ENCODE measurements at regions not wholly inside any gene's neighbourhood (a gene's known extent, or its start where the extent isn't known, plus 50 kb on each side); places are given as distances from the start of the nearest gene placed in this dataset.

GRCh38 chr2:128565441-128565840 lies 246.8 kb upstream of the HS6ST1 start:
- Histone ChIP-seq H3K27ac (ENCODE audit: low read depth in 2 of 2, low read length in 1 of 2) (no peak overlapping the region), H3K4me1 (ENCODE audit: control insufficient read depth in 2 of 2, insufficient read depth in 2 of 2, low read length in 1 of 2) (peaks cover 3 to 8% of the 10 kb centered on the region in 2 donors), H3K4me3 (ENCODE audit: low read depth in 1 of 2, low read length in 2 of 2) (no peak overlapping the region), H3K27me3 (ENCODE audit: control insufficient read depth in 1 of 2, insufficient read depth in 2 of 2, low read length in 2 of 2) (no peaks in the 10 kb centered on the region), H3K9me3 (ENCODE audit: control insufficient read depth in 2 of 2, insufficient read depth in 1 of 2, low read depth in 1 of 2, low read length in 1 of 2) (no peaks in the 10 kb centered on the region), H3K36me3 (ENCODE audit: control insufficient read depth in 2 of 2, insufficient read depth in 2 of 2, low read length in 1 of 2) (no peaks in the 10 kb centered on the region)
- 84 to 91% methylated on average over 4 of the region's 4 CpGs for whole genome bisulfite sequencing, 2 donors

DNA sequence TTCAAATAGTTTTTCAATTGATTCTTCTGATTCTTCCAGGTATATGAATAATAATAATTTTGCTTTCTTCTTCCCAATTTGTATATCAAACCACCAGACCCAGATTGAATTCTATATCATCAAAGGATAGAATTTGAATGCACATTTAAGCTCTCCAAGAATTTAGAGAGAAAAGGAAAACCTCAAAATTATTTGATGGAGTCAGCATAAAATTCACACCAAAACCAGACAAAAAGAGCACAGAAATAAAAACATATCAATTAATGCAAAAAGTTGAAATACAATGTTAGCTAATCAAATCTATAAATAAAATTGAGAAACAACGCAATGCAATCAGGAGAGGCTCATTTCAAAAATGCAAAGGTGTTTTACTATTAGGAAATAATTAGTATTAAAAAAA lies 248.0 kb upstream of the HS6ST1 start:
- WGBS, 2 donors = 93 to 94% methylated on average over 1 of the region's 1 CpG
- H3K36me3 ChIP-seq (ENCODE audit: control insufficient read depth in 2 of 2, insufficient read depth in 2 of 2, low read length in 1 of 2) = no peaks in the 10 kb centered on the region
- H3K4me1 ChIP-seq (ENCODE audit: control insufficient read depth in 2 of 2, insufficient read depth in 2 of 2, low read length in 1 of 2) = peaks cover 3 to 8% of the 10 kb centered on the region in 2 donors
- no peak overlapping the region for H3K4me3 ChIP-seq (ENCODE audit: low read depth in 1 of 2, low read length in 2 of 2)
- no peaks in the 10 kb centered on the region for H3K9me3 ChIP-seq (ENCODE audit: control insufficient read depth in 2 of 2, insufficient read depth in 1 of 2, low read depth in 1 of 2, low read length in 1 of 2)
- H3K27ac ChIP-seq (ENCODE audit: low read depth in 2 of 2, low read length in 1 of 2) = no peak overlapping the region
- no peaks in the 10 kb centered on the region for H3K27me3 ChIP-seq (ENCODE audit: control insufficient read depth in 1 of 2, insufficient read depth in 2 of 2, low read length in 2 of 2)

GRCh38 chr2:128568106-128568505 lies 249.4 kb upstream of the HS6ST1 start:
- Histone ChIP-seq H3K27ac (ENCODE audit: low read depth in 2 of 2, low read length in 1 of 2) (no peak overlapping the region), H3K36me3 (ENCODE audit: control insufficient read depth in 2 of 2, insufficient read depth in 2 of 2, low read length in 1 of 2) (no peaks in the 10 kb centered on the region), H3K27me3 (ENCODE audit: control insufficient read depth in 1 of 2, insufficient read depth in 2 of 2, low read length in 2 of 2) (no peaks in the 10 kb centered on the region), H3K4me1 (ENCODE audit: control insufficient read depth in 2 of 2, insufficient read depth in 2 of 2, low read length in 1 of 2) (peaks cover under 1 to 4% of the 10 kb centered on the region in 2 donors), H3K9me3 (ENCODE audit: control insufficient read depth in 2 of 2, insufficient read depth in 1 of 2, low read depth in 1 of 2, low read length in 1 of 2) (no peaks in the 10 kb centered on the region), H3K4me3 (ENCODE audit: low read depth in 1 of 2, low read length in 2 of 2) (no peak overlapping the region)
- 73 to 75% methylated on average over 5 of the region's 5 CpGs for WGBS, 2 donors

- 87 to 88% methylated on average over 7 of the region's 7 CpGs for WGBS, 2 donors
- H3K9me3 ChIP-seq (ENCODE audit: control insufficient read depth in 2 of 2, insufficient read depth in 1 of 2, low read depth in 1 of 2, low read length in 1 of 2) = no peaks in the 10 kb centered on the region
- H3K27me3 ChIP-seq (ENCODE audit: control insufficient read depth in 1 of 2, insufficient read depth in 2 of 2, low read length in 2 of 2) = no peaks in the 10 kb centered on the region
- no peak overlapping the region for H3K4me3 ChIP-seq (ENCODE audit: low read depth in 1 of 2, low read length in 2 of 2)
- no peak overlapping the region for H3K27ac ChIP-seq (ENCODE audit: low read depth in 2 of 2, low read length in 1 of 2)
- H3K36me3 ChIP-seq (ENCODE audit: control insufficient read depth in 2 of 2, insufficient read depth in 2 of 2, low read length in 1 of 2) = no peaks in the 10 kb centered on the region
- no peaks in the 10 kb centered on the region for H3K4me1 ChIP-seq (ENCODE audit: control insufficient read depth in 2 of 2, insufficient read depth in 2 of 2, low read length in 1 of 2)
These were observed 254.4 kb upstream of the HS6ST1 start for GRCh38 chr2:128573116-128573515.

GRCh38 chr2:128573531-128573930 lies 254.9 kb upstream of the HS6ST1 start:
- no peaks in the 10 kb centered on the region for H3K36me3 ChIP-seq (ENCODE audit: control insufficient read depth in 2 of 2, insufficient read depth in 2 of 2, low read length in 1 of 2)
- no peak overlapping the region for H3K4me3 ChIP-seq (ENCODE audit: low read depth in 1 of 2, low read length in 2 of 2)
- H3K9me3 ChIP-seq (ENCODE audit: control insufficient read depth in 2 of 2, insufficient read depth in 1 of 2, low read depth in 1 of 2, low read length in 1 of 2) = no peaks in the 10 kb centered on the region
- no peaks in the 10 kb centered on the region for H3K4me1 ChIP-seq (ENCODE audit: control insufficient read depth in 2 of 2, insufficient read depth in 2 of 2, low read length in 1 of 2)
- no peaks in the 10 kb centered on the region for H3K27me3 ChIP-seq (ENCODE audit: control insufficient read depth in 1 of 2, insufficient read depth in 2 of 2, low read length in 2 of 2)
- 88 to 89% methylated on average over 4 of the region's 4 CpGs for WGBS, 2 donors
- no peak overlapping the region for H3K27ac ChIP-seq (ENCODE audit: low read depth in 2 of 2, low read length in 1 of 2)

- 90 to 91% methylated on average over 7 of the region's 7 CpGs for WGBS, 2 donors
- no peaks in the 10 kb centered on the region for H3K9me3 ChIP-seq (ENCODE audit: control insufficient read depth in 2 of 2, insufficient read depth in 1 of 2, low read depth in 1 of 2, low read length in 1 of 2)
- H3K4me1 ChIP-seq (ENCODE audit: control insufficient read depth in 2 of 2, insufficient read depth in 2 of 2, low read length in 1 of 2) = no peaks in the 10 kb centered on the region
- H3K27ac ChIP-seq (ENCODE audit: low read depth in 2 of 2, low read length in 1 of 2) = no peak overlapping the region
- H3K36me3 ChIP-seq (ENCODE audit: control insufficient read depth in 2 of 2, insufficient read depth in 2 of 2, low read length in 1 of 2) = no peaks in the 10 kb centered on the region
- H3K4me3 ChIP-seq (ENCODE audit: low read depth in 1 of 2, low read length in 2 of 2) = no peak overlapping the region
- H3K27me3 ChIP-seq (ENCODE audit: control insufficient read depth in 1 of 2, insufficient read depth in 2 of 2, low read length in 2 of 2) = no peaks in the 10 kb centered on the region
These were observed 258.7 kb upstream of the HS6ST1 start for GRCh38 chr2:128577141-128577930.

GRCh38 chr2:128578406-128579390 lies 260.0 kb upstream of the HS6ST1 start:
- Histone ChIP-seq H3K4me3 (ENCODE audit: low read depth in 1 of 2, low read length in 2 of 2) (no peak overlapping the region), H3K27me3 (ENCODE audit: control insufficient read depth in 1 of 2, insufficient read depth in 2 of 2, low read length in 2 of 2) (no peaks in the 10 kb centered on the region), H3K4me1 (ENCODE audit: control insufficient read depth in 2 of 2, insufficient read depth in 2 of 2, low read length in 1 of 2) (no peaks in the 10 kb centered on the region), H3K27ac (ENCODE audit: low read depth in 2 of 2, low read length in 1 of 2) (no peak overlapping the region), H3K9me3 (ENCODE audit: control insufficient read depth in 2 of 2, insufficient read depth in 1 of 2, low read depth in 1 of 2, low read length in 1 of 2) (no peaks in the 10 kb centered on the region), H3K36me3 (ENCODE audit: control insufficient read depth in 2 of 2, insufficient read depth in 2 of 2, low read length in 1 of 2) (no peaks in the 10 kb centered on the region)
- WGBS, 2 donors = 72 to 73% methylated on average over 10 of the region's 10 CpGs

GRCh38 chr2:128579825-128580224 lies 261.2 kb upstream of the HS6ST1 start:
- H3K36me3 ChIP-seq (ENCODE audit: control insufficient read depth in 2 of 2, insufficient read depth in 2 of 2, low read length in 1 of 2) = no peaks in the 10 kb centered on the region
- no peak overlapping the region for H3K4me3 ChIP-seq (ENCODE audit: low read depth in 1 of 2, low read length in 2 of 2)
- H3K9me3 ChIP-seq (ENCODE audit: control insufficient read depth in 2 of 2, insufficient read depth in 1 of 2, low read depth in 1 of 2, low read length in 1 of 2) = no peaks in the 10 kb centered on the region
- 81 to 83% methylated on average over 5 of the region's 5 CpGs for WGBS, 2 donors
- no peaks in the 10 kb centered on the region for H3K4me1 ChIP-seq (ENCODE audit: control insufficient read depth in 2 of 2, insufficient read depth in 2 of 2, low read length in 1 of 2)
- H3K27ac ChIP-seq (ENCODE audit: low read depth in 2 of 2, low read length in 1 of 2) = no peak overlapping the region
- H3K27me3 ChIP-seq (ENCODE audit: control insufficient read depth in 1 of 2, insufficient read depth in 2 of 2, low read length in 2 of 2) = no peaks in the 10 kb centered on the region

DNA sequence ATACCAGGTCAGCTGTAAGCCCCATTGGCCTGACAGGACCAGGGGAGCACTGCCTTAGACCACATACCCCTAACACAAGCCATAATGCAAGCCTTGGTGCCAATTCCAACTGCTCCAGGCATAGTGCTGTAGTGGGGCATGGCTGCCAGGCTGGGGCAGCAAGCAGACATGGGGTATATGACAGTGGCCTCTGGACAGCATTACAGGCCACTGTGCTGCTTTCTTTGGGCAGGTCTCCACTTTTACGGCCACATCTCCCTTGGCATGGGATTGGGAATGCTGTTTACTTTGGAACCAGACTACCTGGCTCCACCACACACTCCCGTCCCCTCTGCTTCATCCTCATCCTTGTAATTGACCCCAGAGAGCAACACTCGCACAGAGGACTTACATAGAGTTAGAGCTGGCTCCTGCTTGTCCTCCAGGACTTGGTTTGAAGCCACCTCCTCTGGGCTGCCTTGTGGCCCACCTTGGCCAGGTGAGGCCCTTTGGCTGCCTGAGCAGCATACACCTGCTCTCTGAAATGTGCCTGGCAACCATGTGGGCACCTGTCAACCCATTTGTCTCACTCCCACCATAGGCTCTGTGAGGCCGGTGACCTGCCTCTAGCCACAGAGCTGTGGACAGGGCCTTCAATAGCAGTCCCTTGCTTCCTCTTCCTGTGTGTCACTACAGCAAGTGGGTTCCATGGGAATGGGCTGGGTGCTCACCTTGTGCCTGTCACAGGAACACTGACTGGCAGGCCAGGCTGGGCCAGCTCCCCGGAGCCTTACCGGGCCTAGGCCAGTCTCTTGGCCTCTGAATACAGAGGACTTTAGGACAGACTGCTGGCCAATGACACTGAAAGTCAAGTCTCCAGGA lies 262.6 kb upstream of the HS6ST1 start:
- Histone ChIP-seq H3K36me3 (ENCODE audit: control insufficient read depth in 2 of 2, insufficient read depth in 2 of 2, low read length in 1 of 2) (no peaks in the 10 kb centered on the region), H3K9me3 (ENCODE audit: control insufficient read depth in 2 of 2, insufficient read depth in 1 of 2, low read depth in 1 of 2, low read length in 1 of 2) (no peaks in the 10 kb centered on the region), H3K27ac (ENCODE audit: low read depth in 2 of 2, low read length in 1 of 2) (no peak overlapping the region), H3K4me3 (ENCODE audit: low read depth in 1 of 2, low read length in 2 of 2) (no peak overlapping the region), H3K4me1 (ENCODE audit: control insufficient read depth in 2 of 2, insufficient read depth in 2 of 2, low read length in 1 of 2) (no peaks in the 10 kb centered on the region), H3K27me3 (ENCODE audit: control insufficient read depth in 1 of 2, insufficient read depth in 2 of 2, low read length in 2 of 2) (no peaks in the 10 kb centered on the region)
- 88 to 91% methylated on average over 6 of the region's 6 CpGs for WGBS, 2 donors
